Esophagus (tissue), 2 donors: ENCODE measurements at regions not wholly inside any gene's neighbourhood (a gene's known extent, or its start where the extent isn't known, plus 50 kb on each side); places are given as distances from the start of the nearest gene placed in this dataset.
"Not testable (repeated sequence)": the region's sequence is repeated elsewhere in the genome, so short reads cannot be mapped to it uniquely, and the experiment has no call there.

Experiments used
- H3K27ac ChIP-seq, 2 donors: one replicate each; pipeline ENCODE4 v1.5.1; 2013; ENCODE audit warnings: low read depth in 2 of 2, mild to moderate bottlenecking in 2 of 2, inconsistent platforms in 1 of 2, low read length in 1 of 2, moderate library complexity in 1 of 2
- H3K27me3 ChIP-seq, 2 donors: one replicate each; pipeline ENCODE4 v1.6.1; 2013; ENCODE audit warnings: low read length in 2 of 2, control low read depth in 1 of 2, mild to moderate bottlenecking in 1 of 2; ENCODE audit not compliant: insufficient read depth in 2 of 2, control insufficient read depth in 1 of 2
- H3K36me3 ChIP-seq, 2 donors: one replicate each; pipeline ENCODE4 v1.6.1; 2013; ENCODE audit warnings: low read length in 1 of 2; ENCODE audit not compliant: control insufficient read depth in 2 of 2, insufficient read depth in 2 of 2
- H3K4me1 ChIP-seq, 2 donors: one replicate each; pipeline ENCODE4 v1.6.1; 2013; ENCODE audit warnings: low read length in 1 of 2; ENCODE audit not compliant: control insufficient read depth in 2 of 2, insufficient read depth in 2 of 2
- H3K4me3 ChIP-seq, 2 donors: one replicate each; pipeline ENCODE4 v1.5.1; 2013; ENCODE audit warnings: low read length in 2 of 2, mild to moderate bottlenecking in 2 of 2, low read depth in 1 of 2, moderate library complexity in 1 of 2
- H3K9me3 ChIP-seq, 2 donors: one replicate each; pipeline ENCODE4 v1.6.1; 2013; ENCODE audit warnings: mild to moderate bottlenecking in 2 of 2, low read depth in 1 of 2, low read length in 1 of 2, moderate library complexity in 1 of 2; ENCODE audit not compliant: control insufficient read depth in 2 of 2, insufficient read depth in 1 of 2
- WGBS, 2 donors: extraction: QIAGEN DNeasy Blood & Tissue Kit; methylation state at CpG; one replicate each; pipeline ENCODE4 v1.1.7; 2013; 5-methylcytosine and 5-hydroxymethylcytosine counted together
- donor health status: healthy with polysubstance abuse.
- donor health status: Bipolar disorder and iron deficiency.

GRCh38 chrY:8011515-8011914 is 1100.0 kb upstream of the AMELY start:
- H3K9me3 ChIP-seq, result no peaks in the 10 kb centered on the region
- H3K36me3 ChIP-seq, result no peaks in the 10 kb centered on the region
- H3K4me3 ChIP-seq, result no peak overlapping the region
- H3K27me3 ChIP-seq, result no peaks in the 10 kb centered on the region
- H3K27ac ChIP-seq, result no peak overlapping the region
- H3K4me1 ChIP-seq, result no peaks in the 10 kb centered on the region
- 86% methylated on average over 3 of the region's 3 CpGs; no CpG with 5 or more reads in 1 of the 2 donors for WGBS, 2 donors

DNA sequence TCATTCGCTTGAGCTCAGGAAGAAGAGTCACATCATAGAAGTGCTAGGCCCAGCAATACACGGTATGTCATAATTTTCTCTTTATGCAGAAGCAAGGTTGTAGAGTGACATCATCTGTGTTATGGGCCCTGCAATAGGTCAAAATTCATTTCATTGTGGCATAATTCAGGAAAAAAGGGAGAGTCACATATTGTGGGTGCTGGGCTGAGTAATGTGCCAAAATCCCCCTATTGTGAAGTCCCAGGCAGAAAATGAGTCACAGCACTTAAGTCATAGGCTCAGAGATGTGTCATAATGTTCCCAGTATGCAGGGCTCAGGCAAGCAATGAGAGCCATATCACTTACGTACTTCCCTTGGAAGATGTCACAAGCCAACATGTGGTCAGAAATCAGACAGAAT is 1092.6 kb upstream of the AMELY start:
- Histone ChIP-seq H3K27me3 (no peaks in the 10 kb centered on the region), H3K36me3 (no peaks in the 10 kb centered on the region), H3K27ac (no peak overlapping the region), H3K4me3 (no peak overlapping the region), H3K9me3 (no peaks in the 10 kb centered on the region), H3K4me1 (no peaks in the 10 kb centered on the region)
- 65 to 71% methylated on average over 1 to 3 of the region's 3 CpGs for WGBS, 2 donors

DNA sequence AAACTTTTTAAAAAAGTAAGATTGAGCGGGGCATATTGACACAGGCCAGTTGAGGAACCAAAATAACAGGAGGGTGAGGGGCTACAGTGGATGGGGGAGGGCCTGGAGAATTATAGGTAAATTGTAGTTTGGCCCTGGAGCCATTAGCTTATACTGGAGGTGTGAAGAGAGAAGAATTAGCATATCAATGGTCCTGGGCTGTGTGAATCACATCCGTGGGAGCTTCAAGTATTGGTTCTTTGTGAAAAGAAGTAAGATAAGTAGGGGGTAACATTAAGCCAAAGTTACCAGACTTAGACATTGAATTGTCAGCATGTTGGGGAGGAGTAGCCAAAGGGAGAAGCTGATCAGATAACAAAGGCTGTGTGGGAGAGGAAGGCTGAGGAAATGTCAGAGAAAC is 1085.2 kb upstream of the AMELY start:
- no peaks in the 10 kb centered on the region for H3K36me3 ChIP-seq
- WGBS, 2 donors, result 40 to 57% methylated on average over 1 to 2 of the region's 2 CpGs
- no peak overlapping the region for H3K27ac ChIP-seq
- no peaks in the 10 kb centered on the region for H3K9me3 ChIP-seq
- H3K4me3 ChIP-seq, result no peak overlapping the region
- H3K4me1 ChIP-seq, result no peaks in the 10 kb centered on the region
- H3K27me3 ChIP-seq, result no peaks in the 10 kb centered on the region

GRCh38 chrY:7994781-7995180 is 1083.2 kb upstream of the AMELY start:
- not testable (repeated sequence) for H3K9me3 ChIP-seq, H3K27ac ChIP-seq, H3K36me3 ChIP-seq, H3K4me3 ChIP-seq, H3K4me1 ChIP-seq, H3K27me3 ChIP-seq
- WGBS, 2 donors, result 39 to 60% methylated on average over 1 to 2 of the region's 2 CpGs

DNA sequence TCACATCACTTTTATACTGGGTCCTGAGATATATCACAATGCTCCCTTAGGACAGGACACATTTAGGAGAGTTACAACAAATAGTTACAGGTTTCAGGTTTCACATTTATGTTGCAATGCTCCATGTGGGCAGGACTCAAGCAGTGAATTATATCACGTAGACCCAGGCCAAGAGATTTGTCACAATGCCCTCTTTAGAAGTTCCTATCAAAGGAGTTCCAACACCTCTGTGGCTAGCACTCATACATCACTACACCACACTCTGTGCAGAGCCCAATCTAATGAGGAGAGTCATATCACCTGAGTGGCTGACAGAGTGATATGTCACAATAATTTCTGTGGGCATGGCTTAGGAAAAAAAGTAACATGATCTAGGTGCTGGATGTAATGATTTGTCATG is 1068.2 kb upstream of the AMELY start:
- Histone ChIP-seq H3K4me1 (no peaks in the 10 kb centered on the region), H3K36me3 (no peaks in the 10 kb centered on the region), H3K9me3 (no peaks in the 10 kb centered on the region), H3K4me3 (no peak overlapping the region), H3K27ac (no peak overlapping the region), H3K27me3 (no peaks in the 10 kb centered on the region)
- WGBS, 2 donors, result 46 to 60% methylated on average over 1 of the region's 1 CpG

DNA sequence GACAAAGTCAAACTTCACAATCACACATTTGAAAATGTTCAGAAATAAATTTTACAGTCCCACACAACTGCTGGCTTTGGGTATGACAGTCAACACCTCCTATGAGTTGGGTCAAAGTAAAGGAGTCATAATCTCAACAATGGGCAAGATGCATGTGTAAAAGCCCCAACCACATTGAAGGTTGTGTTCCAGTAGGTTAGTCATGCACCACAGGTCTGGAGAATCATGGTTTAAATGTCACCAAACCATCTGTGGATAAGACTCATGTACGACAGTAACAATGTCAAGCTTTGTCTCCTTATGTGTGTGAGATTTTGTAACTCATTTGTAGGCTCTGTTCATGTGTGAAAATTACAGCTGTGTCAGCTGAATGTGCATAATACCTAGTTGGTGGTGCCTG is 1065.7 kb upstream of the AMELY start:
- no peaks in the 10 kb centered on the region for H3K9me3 ChIP-seq
- H3K36me3 ChIP-seq, result no peaks in the 10 kb centered on the region
- no peaks in the 10 kb centered on the region for H3K4me1 ChIP-seq
- no peak overlapping the region for H3K4me3 ChIP-seq
- no peak overlapping the region for H3K27ac ChIP-seq
- no peaks in the 10 kb centered on the region for H3K27me3 ChIP-seq
- 67 to 69% methylated on average over 1 of the region's 1 CpG for WGBS, 2 donors

DNA sequence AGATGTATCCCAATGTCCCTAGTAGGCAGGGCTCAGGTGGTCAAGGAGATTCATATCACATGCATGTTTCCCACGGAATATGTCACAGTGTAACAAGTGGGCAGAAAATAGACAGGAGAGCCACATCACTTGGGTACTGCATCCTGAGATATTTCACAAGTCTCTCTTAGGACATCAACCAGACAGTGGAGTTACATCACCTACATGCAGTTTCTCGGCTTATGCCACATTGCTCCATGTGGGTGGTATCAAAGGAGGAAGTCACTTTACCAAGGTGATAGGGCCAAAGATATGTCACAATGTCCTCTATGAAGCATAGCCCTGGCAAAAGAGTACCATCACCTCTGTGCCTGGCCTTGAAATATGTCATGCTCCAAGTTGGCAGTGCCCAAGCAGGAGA is 1056.7 kb upstream of the AMELY start:
- H3K27ac ChIP-seq, result no peak overlapping the region
- WGBS, 2 donors, result 93% methylated on average over 2 of the region's 2 CpGs; no CpG with 5 or more reads in 1 of the 2 donors
- H3K9me3 ChIP-seq, result no peaks in the 10 kb centered on the region
- H3K36me3 ChIP-seq, result no peaks in the 10 kb centered on the region
- no peaks in the 10 kb centered on the region for H3K4me1 ChIP-seq
- H3K4me3 ChIP-seq, result no peak overlapping the region
- no peaks in the 10 kb centered on the region for H3K27me3 ChIP-seq

GRCh38 chrY:7966916-7967315 is 1055.4 kb upstream of the AMELY start:
- 92% methylated on average over 2 of the region's 2 CpGs; no CpG with 5 or more reads in 1 of the 2 donors for WGBS, 2 donors
- no peak overlapping the region for H3K4me3 ChIP-seq
- no peaks in the 10 kb centered on the region for H3K9me3 ChIP-seq
- no peak overlapping the region for H3K27ac ChIP-seq
- H3K4me1 ChIP-seq, result no peaks in the 10 kb centered on the region
- H3K27me3 ChIP-seq, result no peaks in the 10 kb centered on the region
- H3K36me3 ChIP-seq, result no peaks in the 10 kb centered on the region

DNA sequence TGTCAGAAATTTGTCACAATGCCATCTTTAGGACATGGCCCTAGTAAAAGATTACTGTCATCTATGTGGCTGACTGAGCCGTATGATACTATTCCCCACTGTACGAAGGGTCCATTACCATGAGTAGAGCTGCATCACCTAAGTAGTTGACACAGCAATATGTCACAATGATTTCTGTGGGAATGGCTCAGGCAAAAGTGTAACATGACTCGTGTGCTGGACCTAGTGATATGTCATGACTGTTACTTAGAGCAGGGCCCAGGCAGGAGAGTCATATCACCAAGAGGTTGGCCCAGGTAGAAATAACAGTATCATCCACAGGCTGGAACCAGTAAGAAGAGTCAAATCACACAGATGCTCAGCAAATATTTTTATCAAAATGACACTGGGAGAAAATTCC is 1051.8 kb upstream of the AMELY start:
- Histone ChIP-seq H3K27ac (no peak overlapping the region), H3K36me3 (no peaks in the 10 kb centered on the region), H3K4me3 (no peak overlapping the region), H3K4me1 (no peaks in the 10 kb centered on the region), H3K9me3 (no peaks in the 10 kb centered on the region), H3K27me3 (no peaks in the 10 kb centered on the region)
- 81 to 100% methylated on average over 2 to 3 of the region's 3 CpGs for WGBS, 2 donors

DNA sequence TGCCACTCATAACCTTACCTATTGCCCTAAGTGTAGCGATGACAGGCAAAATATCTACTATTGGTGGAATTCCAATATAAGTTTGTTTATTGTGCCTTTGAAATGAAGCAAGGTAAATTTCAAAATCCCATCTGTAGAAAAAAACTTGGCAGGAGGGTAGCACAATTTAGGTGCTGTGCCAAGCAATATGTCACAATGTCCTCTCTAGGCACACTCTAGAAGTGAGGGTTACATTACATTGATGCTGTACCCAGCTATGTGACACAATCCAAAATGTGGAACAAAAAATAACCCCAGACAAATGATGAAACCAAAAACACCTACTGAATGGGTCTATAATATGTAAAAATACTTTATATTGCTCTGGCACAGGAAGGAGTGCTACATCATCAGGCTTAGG is 1050.8 kb upstream of the AMELY start:
- WGBS, 2 donors, result 80 to 84% methylated on average over 1 of the region's 1 CpG
- H3K27me3 ChIP-seq, result no peaks in the 10 kb centered on the region
- no peaks in the 10 kb centered on the region for H3K9me3 ChIP-seq

More for the DNA sequence above, 1050.8 kb upstream of the AMELY start:
- Histone ChIP-seq H3K4me3 (no peak overlapping the region), H3K27ac (no peak overlapping the region), H3K4me1 (no peaks in the 10 kb centered on the region), H3K36me3 (no peaks in the 10 kb centered on the region)
